H9 (cell line): ENCODE measurements at regions not wholly inside any gene's neighbourhood (a gene's known extent, or its start where the extent isn't known, plus 50 kb on each side); places are given as distances from the start of the nearest gene placed in this dataset.

Experiments used
- DNase-seq: peaks from one replicate; pipeline ENCODE4 v3.0.0-alpha.2; 2017
- H2AFZ ChIP-seq: one replicate; pipeline ENCODE4 v1.6.1; 2013; ENCODE audit warnings: mild to moderate bottlenecking, low read length, control low read depth, moderate library complexity
- H2AK5ac ChIP-seq: 2 replicates; pipeline ENCODE4 v1.6.1; 2013; ENCODE audit warnings: low read length, control low read depth, mixed read lengths; ENCODE audit not compliant: insufficient read length
- H2BK120ac ChIP-seq: one replicate; pipeline ENCODE4 v1.6.1; 2013; ENCODE audit warnings: low read depth, mild to moderate bottlenecking, low read length, control low read depth, inconsistent platforms; ENCODE audit not compliant: poor library complexity, severe bottlenecking
- H2BK12ac ChIP-seq: 2 replicates; pipeline ENCODE4 v1.6.1; 2013; ENCODE audit warnings: low read length, control low read depth, mixed read lengths, low read depth; ENCODE audit not compliant: insufficient read length
- H2BK15ac ChIP-seq: 2 replicates; pipeline ENCODE4 v1.6.1; 2013; ENCODE audit warnings: low read depth, low read length, control low read depth
- H2BK20ac ChIP-seq: one replicate; pipeline ENCODE4 v1.6.1; 2013; ENCODE audit warnings: low read depth, mild to moderate bottlenecking, low read length, control low read depth, inconsistent platforms; ENCODE audit not compliant: poor library complexity, severe bottlenecking
- H2BK5ac ChIP-seq: 2 replicates; pipeline ENCODE4 v1.6.1; 2013; ENCODE audit warnings: low read length, control low read depth, mixed read lengths; ENCODE audit not compliant: insufficient read length
- H3K14ac ChIP-seq: 2 replicates; pipeline ENCODE4 v1.6.1; 2013; ENCODE audit warnings: low read length, control low read depth; ENCODE audit not compliant: insufficient read depth
- H3K18ac ChIP-seq: 2 replicates; pipeline ENCODE4 v1.6.1; 2013; ENCODE audit warnings: low read depth, mild to moderate bottlenecking, mixed read lengths, low read length, control low read depth; ENCODE audit not compliant: insufficient read length
- H3K23ac ChIP-seq: 2 replicates; pipeline ENCODE4 v1.6.1; 2013; ENCODE audit warnings: low read length, control low read depth, mixed read lengths, low read depth; ENCODE audit not compliant: insufficient read length
- H3K23me2 ChIP-seq: 2 replicates; pipeline ENCODE4 v1.6.1; 2013; ENCODE audit warnings: low read depth, mild to moderate bottlenecking, mixed read lengths, low read length, control low read depth; ENCODE audit not compliant: insufficient read length, poor library complexity, severe bottlenecking
- H3K27ac ChIP-seq: 2 replicates; pipeline ENCODE4 v1.5.1; 2013; ENCODE audit warnings: low read length, control low read depth, mixed read lengths, low read depth; ENCODE audit not compliant: insufficient read length
- H3K27me3 ChIP-seq: 2 replicates; pipeline ENCODE4 v1.6.1; 2013; ENCODE audit warnings: low read length, control low read depth, inconsistent platforms; ENCODE audit not compliant: insufficient read depth
- H3K4ac ChIP-seq: 2 replicates; pipeline ENCODE4 v1.6.1; 2013; ENCODE audit warnings: low read depth, mild to moderate bottlenecking, control low read depth, inconsistent platforms, low read length, moderate library complexity
- H3K4me1 ChIP-seq: 2 replicates; pipeline ENCODE4 v1.6.1; 2013; ENCODE audit warnings: low read length, control low read depth, inconsistent platforms; ENCODE audit not compliant: insufficient read depth
- H3K4me2 ChIP-seq: 2 replicates; pipeline ENCODE4 v1.6.1; 2013; ENCODE audit warnings: low read length, control low read depth, mixed read lengths; ENCODE audit not compliant: insufficient read length, insufficient read depth
- H3K56ac ChIP-seq: 2 replicates; pipeline ENCODE4 v1.6.1; 2013; ENCODE audit warnings: low read depth, mild to moderate bottlenecking, mixed read lengths, low read length, control low read depth; ENCODE audit not compliant: insufficient read length
- H3K79me1 ChIP-seq: 2 replicates; pipeline ENCODE4 v1.6.1; 2013; ENCODE audit warnings: low read depth, mild to moderate bottlenecking, moderate library complexity, low read length, control low read depth, inconsistent platforms; ENCODE audit not compliant: insufficient read depth, poor library complexity, severe bottlenecking
- H3K79me2 ChIP-seq: 2 replicates; pipeline ENCODE4 v1.6.1; 2013; ENCODE audit warnings: low read length, control low read depth, inconsistent platforms; ENCODE audit not compliant: insufficient read depth
- H3K9ac ChIP-seq: 2 replicates; pipeline ENCODE4 v1.6.1; 2013; ENCODE audit warnings: low read length, control low read depth, mixed read lengths; ENCODE audit not compliant: insufficient read length; ENCODE audit errors: extremely low read depth
- H3K9me3 ChIP-seq: one replicate; pipeline ENCODE4 v1.6.1; 2013; ENCODE audit warnings: low read depth, low read length, inconsistent platforms; ENCODE audit not compliant: control insufficient read depth
- H3T11ph ChIP-seq: one replicate; pipeline ENCODE4 v1.6.1; 2013; ENCODE audit warnings: mild to moderate bottlenecking, low read length, control low read depth, inconsistent platforms
- H4K20me1 ChIP-seq: one replicate; pipeline ENCODE4 v1.6.1; 2013; ENCODE audit not compliant: control insufficient read depth, insufficient read length, insufficient read depth
- H4K5ac ChIP-seq: 2 replicates; pipeline ENCODE4 v1.6.1; 2013; ENCODE audit warnings: low read depth, mild to moderate bottlenecking, mixed read lengths, low read length, control low read depth; ENCODE audit not compliant: insufficient read length
- H4K8ac ChIP-seq: replicated peaks from 2 replicates; pipeline ENCODE4 v1.6.1; 2013; ENCODE audit warnings: low read length, control low read depth, mixed read lengths, low read depth; ENCODE audit not compliant: insufficient read length
- H4K91ac ChIP-seq: 2 replicates; pipeline ENCODE4 v1.6.1; 2013; ENCODE audit warnings: low read depth, mild to moderate bottlenecking, moderate library complexity, mixed read lengths, low read length, control low read depth; ENCODE audit not compliant: insufficient read length
- H3K27ac Mint-ChIP-seq, 3 experiments: 2 replicates in 2 of 3; 3 replicates in 1 of 3; pipeline ENCODE4 v1.8.0; 2020 to 2021; ENCODE audit warnings: mixed read lengths in 3 of 3, mild to moderate bottlenecking in 1 of 3, moderate library complexity in 1 of 3
- H3K27me3 Mint-ChIP-seq: 2 replicates; pipeline ENCODE4 v1.8.0; 2021; ENCODE audit warnings: low read depth, mild to moderate bottlenecking, moderate library complexity, mixed read lengths
- H3K36me3 Mint-ChIP-seq, 3 experiments: 2 replicates in 2 of 3; 3 replicates in 1 of 3; pipeline ENCODE4 v1.8.0; 2020 to 2021; ENCODE audit warnings: low read depth in 3 of 3, mixed read lengths in 3 of 3; ENCODE audit not compliant: insufficient read depth in 1 of 3
- H3K4me1 Mint-ChIP-seq, 2 experiments: 2 replicates each; pipeline ENCODE4 v1.8.0; 2020; ENCODE audit warnings: mixed read lengths in 2 of 2
- H3K4me3 Mint-ChIP-seq, 2 experiments: 2 replicates in 1 of 2; 3 replicates in 1 of 2; pipeline ENCODE4 v1.8.0; 2020 to 2021; ENCODE audit warnings: mild to moderate bottlenecking in 2 of 2, mixed read lengths in 2 of 2, moderate library complexity in 1 of 2
- H3K9me3 Mint-ChIP-seq, 2 experiments: 2 replicates in 1 of 2; 3 replicates in 1 of 2; pipeline ENCODE4 v1.8.0; 2020; ENCODE audit warnings: mild to moderate bottlenecking in 2 of 2, mixed read lengths in 2 of 2, moderate library complexity in 1 of 2
- WGBS: extraction: QIAGEN DNeasy Blood & Tissue Kit; methylation state at CpG from one replicate; pipeline ENCODE4 v1.1.7; 2013; ENCODE audit warnings: missing lambda C conversion rate, low lambda C conversion rate, mixed read lengths; ENCODE audit not compliant: insufficient read length; ENCODE audit errors: extremely low coverage; 5-methylcytosine and 5-hydroxymethylcytosine counted together
- TF ChIP-seq, protein P1 (sequence below): fragments of 200-600 bp; sonication (generic); conservative IDR thresholded peaks from 3 replicates; pipeline ENCODE4 v1.8.0; 2021; ENCODE audit warnings: antibody characterized with exemption, mild to moderate bottlenecking

GRCh38 chr2:35447215-35447614, 908.4 kb upstream of the CRIM1 start:
- H2BK12ac ChIP-seq: no peak overlapping the region
- H3K9me3 ChIP-seq: no peaks in the 10 kb centered on the region
- H3K27me3 Mint-ChIP-seq: no peaks in the 10 kb centered on the region
- no CpG with 5 or more reads among the region's 5 CpGs for WGBS
- no peaks in the 10 kb centered on the region for H3K79me1 ChIP-seq
- no peak overlapping the region for H3K56ac ChIP-seq
- H2BK15ac ChIP-seq: no peak overlapping the region
- no peak overlapping the region for H3K4ac ChIP-seq
- H4K20me1 ChIP-seq: no peaks in the 10 kb centered on the region
- H3K23me2 ChIP-seq: no peaks in the 10 kb centered on the region
- no peak overlapping the region for H3T11ph ChIP-seq
- no peak overlapping the region for H3K9ac ChIP-seq
- H2AFZ ChIP-seq: no peak overlapping the region
- H3K79me2 ChIP-seq: no peaks in the 10 kb centered on the region
- H3K4me2 ChIP-seq: no peak overlapping the region
- 0 out of 7 replicates have a peak, but pooled peaks cover 0 to 2% (median 0%) of the 10 kb centered on the region in 3 experiments for H3K36me3 Mint-ChIP-seq
- H3K27me3 ChIP-seq: no peaks in the 10 kb centered on the region
- H2BK5ac ChIP-seq: no peak overlapping the region
- H3K27ac ChIP-seq: no peak overlapping the region
- H2BK120ac ChIP-seq: no peak overlapping the region
- TF ChIP-seq, protein P1, sequence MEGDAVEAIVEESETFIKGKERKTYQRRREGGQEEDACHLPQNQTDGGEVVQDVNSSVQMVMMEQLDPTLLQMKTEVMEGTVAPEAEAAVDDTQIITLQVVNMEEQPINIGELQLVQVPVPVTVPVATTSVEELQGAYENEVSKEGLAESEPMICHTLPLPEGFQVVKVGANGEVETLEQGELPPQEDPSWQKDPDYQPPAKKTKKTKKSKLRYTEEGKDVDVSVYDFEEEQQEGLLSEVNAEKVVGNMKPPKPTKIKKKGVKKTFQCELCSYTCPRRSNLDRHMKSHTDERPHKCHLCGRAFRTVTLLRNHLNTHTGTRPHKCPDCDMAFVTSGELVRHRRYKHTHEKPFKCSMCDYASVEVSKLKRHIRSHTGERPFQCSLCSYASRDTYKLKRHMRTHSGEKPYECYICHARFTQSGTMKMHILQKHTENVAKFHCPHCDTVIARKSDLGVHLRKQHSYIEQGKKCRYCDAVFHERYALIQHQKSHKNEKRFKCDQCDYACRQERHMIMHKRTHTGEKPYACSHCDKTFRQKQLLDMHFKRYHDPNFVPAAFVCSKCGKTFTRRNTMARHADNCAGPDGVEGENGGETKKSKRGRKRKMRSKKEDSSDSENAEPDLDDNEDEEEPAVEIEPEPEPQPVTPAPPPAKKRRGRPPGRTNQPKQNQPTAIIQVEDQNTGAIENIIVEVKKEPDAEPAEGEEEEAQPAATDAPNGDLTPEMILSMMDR: no peak
- H2BK20ac ChIP-seq: no peak overlapping the region
- H2AK5ac ChIP-seq: no peak overlapping the region
- no peak overlapping the region for H4K5ac ChIP-seq
- no peak overlapping the region for H3K14ac ChIP-seq
- no peaks in the 10 kb centered on the region for H3K9me3 Mint-ChIP-seq
- H3K4me3 Mint-ChIP-seq: no peak overlapping the region
- no peaks in the 10 kb centered on the region for H3K4me1 ChIP-seq
- H3K4me1 Mint-ChIP-seq: peaks cover 7 to 17% of the 10 kb centered on the region in 2 experiments
- no peak overlapping the region for H4K91ac ChIP-seq
- H3K23ac ChIP-seq: no peak overlapping the region
- DNase-seq: no peak
- H3K18ac ChIP-seq: no peak overlapping the region
- no peak overlapping the region for H3K27ac Mint-ChIP-seq
- H4K8ac ChIP-seq: no peak overlapping the region
